PC-9 (cell line): ENCODE measurements at regions not wholly inside any gene's neighbourhood (a gene's known extent, or its start where the extent isn't known, plus 50 kb on each side); places are given as distances from the start of the nearest gene placed in this dataset.

Experiments used
- CTCF ChIP-seq: fragments of 200-600 bp; sonication (generic); conservative IDR thresholded peaks from 2 replicates; pipeline ENCODE4 v1.6.1; 2017; ENCODE audit warnings: mixed run types, antibody characterized with exemption, mild to moderate bottlenecking, moderate library complexity
- EZH2 ChIP-seq: fragments of 200-600 bp; sonication (generic); IDR thresholded peaks from 2 replicates; pipeline ENCODE4 v1.8.0; 2017; ENCODE audit warnings: antibody characterized with exemption, low read depth

- no peak for TF ChIP-seq CTCF
- no peak for TF ChIP-seq EZH2
These were observed 901.2 kb upstream of the NR2F2 start for GRCh38 chr15:95429345-95429744.
